HuH-7.5 (cell line): ENCODE measurements at regions not wholly inside any gene's neighbourhood (a gene's known extent, or its start where the extent isn't known, plus 50 kb on each side); places are given as distances from the start of the nearest gene placed in this dataset.
"Not testable (repeated sequence)": the region's sequence is repeated elsewhere in the genome, so short reads cannot be mapped to it uniquely, and the experiment has no call there.

ENCODE experiments used
- DNase-seq: peaks from one replicate; pipeline ENCODE4 v3.0.0; 2011; ENCODE audit warnings: low spot score

GRCh38 chr4:33924811-33925210, 2319.5 kb downstream of the ARAP2 start:
- no peak for DNase-seq

- DNase-seq, result no peak
Observed at GRCh38 chr4:33930497-33930896, 2313.8 kb downstream of the ARAP2 start.

GRCh38 chr4:33931026-33931425, 2313.3 kb downstream of the ARAP2 start:
- no peak for DNase-seq

- DNase-seq, result no peak
Observed at GRCh38 chr4:33940281-33940680, 2304.0 kb downstream of the ARAP2 start.

- no peak for DNase-seq
Observed at GRCh38 chr4:33941854-33942253, 2302.5 kb downstream of the ARAP2 start.

- DNase-seq, result peak; percentile 6
Observed at GRCh38 chr4:33948921-33949320, 2295.4 kb downstream of the ARAP2 start.

GRCh38 chr4:33953848-33954247, 2290.5 kb downstream of the ARAP2 start:
- not testable (repeated sequence) for DNase-seq

- no peak for DNase-seq
Observed at GRCh38 chr4:33954759-33955158, 2289.6 kb downstream of the ARAP2 start.

- no peak for DNase-seq
Observed at GRCh38 chr4:33959519-33959918, 2284.8 kb downstream of the ARAP2 start.

GRCh38 chr4:33961761-33962160, 2282.6 kb downstream of the ARAP2 start:
- no peak for DNase-seq

GRCh38 chr4:33966808-33967207, 2277.5 kb downstream of the ARAP2 start:
- no peak for DNase-seq

GRCh38 chr4:33974270-33974669, 2270.0 kb downstream of the ARAP2 start:
- DNase-seq, result no peak

- no peak for DNase-seq
Observed at GRCh38 chr4:33975995-33976394, 2268.3 kb downstream of the ARAP2 start.

- DNase-seq, result not testable (repeated sequence)
Observed at GRCh38 chr4:33979781-33980180, 2264.5 kb downstream of the ARAP2 start.

GRCh38 chr4:33980361-33980760, 2264.0 kb downstream of the ARAP2 start:
- DNase-seq, result no peak

- DNase-seq, result no peak
Observed at GRCh38 chr4:33989820-33990443, 2254.4 kb downstream of the ARAP2 start.

- no peak for DNase-seq
Observed at GRCh38 chr4:33996075-33996718, 2248.1 kb downstream of the ARAP2 start.

GRCh38 chr4:33998291-33998690, 2246.0 kb downstream of the ARAP2 start:
- no peak for DNase-seq

GRCh38 chr4:34000356-34000755, 2244.0 kb downstream of the ARAP2 start:
- no peak for DNase-seq

GRCh38 chr4:34006540-34006939, 2237.8 kb downstream of the ARAP2 start:
- DNase-seq, result not testable (repeated sequence)

GRCh38 chr4:34009951-34010350, 2234.4 kb downstream of the ARAP2 start:
- DNase-seq, result no peak

- DNase-seq, result no peak
Observed at GRCh38 chr4:34010751-34011519, 2233.4 kb downstream of the ARAP2 start.

- DNase-seq, result no peak
Observed at GRCh38 chr4:34035225-34035624, 2209.1 kb downstream of the ARAP2 start.
